GM19043 (cell line): ENCODE measurements at regions not wholly inside any gene's neighbourhood (a gene's known extent, or its start where the extent isn't known, plus 50 kb on each side); places are given as distances from the start of the nearest gene placed in this dataset.

Source experiments
- ATAC-seq: cut with Tn5 transposase; IDR thresholded peaks from one replicate; pipeline ENCODE4 v1.9.1; 2021; ENCODE audit warnings: low read depth; ENCODE audit not compliant: unreplicated experiment

DNA sequence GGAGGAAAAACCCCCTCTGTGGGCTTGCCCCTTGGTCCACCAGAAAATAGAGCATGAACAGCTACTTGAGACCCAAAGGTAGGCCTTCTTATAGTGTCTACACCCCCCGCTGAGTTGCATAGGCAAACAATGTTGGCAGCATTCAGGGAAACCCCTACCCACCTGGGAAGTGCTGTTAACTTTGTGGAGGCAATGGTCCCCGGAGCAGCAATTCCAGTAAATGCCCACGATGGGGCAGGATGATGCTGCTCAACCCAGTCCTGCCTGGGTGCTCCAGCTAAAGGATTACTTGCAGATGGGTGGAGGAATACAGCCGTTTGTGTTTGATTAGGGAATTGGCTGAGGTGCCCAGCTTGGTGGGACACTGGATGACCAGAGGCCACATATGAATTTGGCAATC is 381.3 kb upstream of the ANO5 start:
- ATAC-seq = no peak

DNA sequence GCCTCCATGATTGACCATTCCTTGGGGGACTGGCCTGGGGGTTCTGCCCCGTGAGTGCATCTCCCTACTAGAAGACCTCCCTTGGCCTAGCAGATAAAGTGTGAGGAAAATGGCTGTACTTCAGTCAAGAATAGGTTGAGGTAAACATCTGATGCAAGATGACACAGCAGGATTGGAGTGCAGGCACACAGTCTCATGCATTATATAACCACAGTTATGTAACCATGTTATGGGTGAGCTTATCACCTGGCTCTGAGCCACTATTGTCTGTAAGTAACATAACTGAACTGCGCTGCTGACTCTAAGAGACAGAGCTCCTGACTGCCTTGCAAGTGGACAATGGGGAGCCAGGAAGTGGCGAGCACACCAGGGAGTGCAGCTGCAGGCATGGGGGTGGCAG is 378.7 kb upstream of the ANO5 start:
- no peak for ATAC-seq

DNA sequence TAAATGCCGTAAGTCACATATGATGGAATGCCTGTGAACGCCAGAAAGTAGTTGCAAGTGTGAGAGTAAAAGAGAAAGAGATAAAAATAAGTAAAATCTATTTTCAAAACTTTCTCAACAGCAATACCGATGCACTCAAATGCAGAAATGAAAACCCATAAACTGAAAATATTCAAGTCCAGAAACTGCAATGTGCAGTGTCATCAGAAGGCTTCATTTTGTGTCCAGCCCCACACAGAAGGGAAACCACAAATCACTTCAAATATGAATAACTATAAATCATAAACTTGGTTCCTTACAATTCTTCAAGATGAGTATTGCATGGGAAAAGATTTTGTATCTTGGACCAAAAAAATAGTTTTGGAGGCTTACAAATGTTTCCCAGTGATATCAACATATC is 375.2 kb upstream of the ANO5 start:
- no peak for ATAC-seq

DNA sequence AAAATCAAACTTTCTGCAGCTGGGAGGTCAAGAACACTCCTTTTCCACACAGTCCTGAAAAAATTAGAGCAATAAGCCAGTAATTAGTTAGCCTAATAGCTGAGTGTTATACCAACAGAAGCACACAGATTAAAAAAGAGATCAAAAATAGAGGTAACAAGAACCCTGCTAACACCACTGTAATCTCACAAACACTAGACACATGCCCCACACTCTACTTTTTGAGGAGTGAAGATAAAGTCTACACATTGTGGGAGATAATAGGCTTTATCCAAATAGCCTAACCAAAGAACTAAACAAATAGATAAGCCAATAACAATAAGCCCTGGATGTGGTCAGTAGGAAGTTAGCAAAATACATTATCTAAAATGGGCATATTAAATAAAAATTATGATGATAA is 372.7 kb upstream of the ANO5 start:
- no peak for ATAC-seq

DNA sequence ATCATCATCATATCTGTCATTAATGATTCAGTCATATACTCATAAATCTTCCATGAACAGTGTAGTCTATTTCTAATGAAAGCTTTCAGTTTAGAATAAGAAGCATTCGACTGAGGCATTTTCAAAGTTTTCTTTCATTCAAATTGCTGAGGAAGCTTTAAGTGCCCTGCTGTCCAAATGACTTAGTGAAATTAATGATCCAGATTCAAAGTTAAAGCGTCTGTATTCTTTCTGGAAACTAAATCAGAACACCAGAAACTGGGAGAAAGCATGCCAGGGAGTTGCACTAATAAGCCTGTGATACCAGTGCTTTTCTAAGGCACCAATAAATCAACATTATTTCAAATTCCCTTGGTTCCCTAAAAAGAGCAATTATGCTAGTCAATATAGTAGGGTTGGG is 367.8 kb upstream of the ANO5 start:
- ATAC-seq = no peak

DNA sequence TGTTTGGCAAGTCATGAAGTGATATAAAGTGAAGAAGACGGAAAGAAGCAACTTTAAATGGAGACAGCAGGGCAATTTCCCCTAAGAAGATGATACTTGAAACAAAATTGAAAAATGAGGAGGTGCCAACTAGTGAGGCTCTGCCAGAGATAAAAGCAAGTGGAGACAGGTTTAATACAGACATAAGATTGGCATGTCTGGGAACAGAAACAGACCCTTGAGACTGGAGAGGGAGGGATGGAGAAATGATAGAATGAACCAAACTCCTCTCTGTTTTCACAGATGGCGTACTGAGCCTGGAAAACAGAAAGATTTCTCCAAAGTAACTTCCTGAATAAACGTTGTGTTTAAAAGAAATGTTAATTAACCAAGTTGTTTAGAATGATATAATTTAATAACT is 354.5 kb upstream of the ANO5 start:
- no peak for ATAC-seq

DNA sequence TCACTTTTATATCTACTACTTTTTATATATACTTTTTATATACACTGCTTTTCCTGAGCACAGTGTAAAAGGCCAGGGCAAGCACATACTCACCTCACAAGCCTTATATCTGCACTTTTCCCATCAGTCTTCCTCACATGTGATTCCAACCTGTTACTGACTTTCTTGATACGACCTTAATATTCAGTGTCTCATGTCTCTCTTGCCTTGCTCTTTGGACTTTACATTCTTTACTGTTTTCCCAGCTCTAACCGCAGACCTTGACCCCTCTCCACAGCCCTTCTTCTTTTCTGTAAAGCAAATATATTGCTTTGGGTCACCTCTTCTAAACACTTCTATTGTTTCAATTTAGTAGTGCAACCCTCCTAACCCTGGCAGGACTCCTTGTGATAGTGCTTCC is 353.1 kb upstream of the ANO5 start:
- no peak for ATAC-seq

DNA sequence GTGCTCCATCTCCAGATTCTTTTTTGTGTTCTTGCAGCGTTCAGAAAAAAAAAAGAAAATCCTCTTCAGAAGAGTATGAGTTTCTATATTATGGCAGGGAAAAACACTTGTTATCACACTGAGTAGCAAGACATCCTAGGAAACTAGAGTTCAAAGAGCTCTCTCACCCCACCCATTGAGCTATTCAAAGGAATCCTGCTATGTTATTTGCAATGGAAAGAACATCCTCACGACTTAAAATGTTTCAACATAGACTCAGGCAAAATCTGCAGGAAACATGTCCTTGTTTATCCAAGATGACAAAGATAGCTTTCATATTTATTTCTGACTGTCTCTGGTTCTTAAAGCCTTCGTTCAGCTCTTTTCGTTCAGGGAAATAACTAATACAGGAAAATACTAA is 331.6 kb upstream of the ANO5 start:
- no peak for ATAC-seq

DNA sequence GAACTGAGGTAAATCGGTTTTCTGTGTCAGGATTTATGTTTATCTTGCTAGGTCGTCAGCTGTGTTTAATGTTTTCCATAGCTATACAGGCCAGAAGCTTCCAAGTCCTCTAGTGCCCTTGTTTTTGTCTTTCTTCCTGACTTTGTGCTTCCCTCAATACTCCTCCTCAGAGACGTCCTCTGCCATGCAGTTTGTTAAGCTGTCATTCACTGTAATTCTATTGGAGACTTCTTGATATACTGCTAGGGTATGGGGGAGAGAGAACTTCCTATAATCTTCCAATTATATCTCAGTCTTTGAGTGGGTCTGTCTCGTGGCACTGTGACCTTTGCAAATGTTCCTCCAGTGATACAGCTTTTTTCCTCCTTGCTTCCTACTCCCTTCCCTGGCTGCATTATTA is 327.3 kb upstream of the ANO5 start:
- no peak for ATAC-seq

DNA sequence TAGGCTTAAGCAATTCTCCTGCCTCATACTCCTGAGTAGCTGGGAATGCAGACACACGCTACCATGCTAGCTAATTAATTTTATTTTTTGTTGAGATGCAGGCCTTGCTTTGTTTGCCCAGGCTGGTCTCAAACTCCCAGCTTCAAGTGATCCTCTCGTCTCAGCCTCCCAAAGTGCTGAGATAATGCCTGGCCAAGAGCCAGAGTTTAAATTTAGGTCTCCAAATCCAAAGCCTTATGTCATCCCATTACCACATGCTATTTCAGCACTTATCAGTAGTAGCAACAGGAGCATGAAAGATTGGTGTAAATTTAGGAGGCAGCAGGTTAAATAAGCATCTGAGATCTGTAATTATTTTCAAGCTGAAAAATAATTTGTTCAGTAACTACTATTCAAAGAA is 326.1 kb upstream of the ANO5 start:
- ATAC-seq = no peak

DNA sequence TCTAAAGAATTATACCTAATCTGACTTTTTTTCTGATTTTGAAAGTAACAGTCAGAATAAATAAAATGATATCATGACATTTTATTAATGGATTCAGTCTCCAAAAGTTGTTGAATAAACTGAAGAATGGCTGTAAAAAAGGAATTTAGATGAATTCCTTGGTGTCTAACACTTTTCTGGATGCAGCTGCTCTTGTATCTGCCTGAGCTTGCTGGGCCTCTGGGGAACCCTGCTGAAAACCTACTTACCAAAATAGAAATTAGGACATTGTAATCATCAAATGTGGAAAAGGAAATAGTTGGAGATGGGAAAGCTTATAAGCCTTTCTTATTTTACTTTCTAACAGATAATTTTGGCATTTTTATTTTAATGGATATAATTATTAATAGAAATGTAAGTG is 315.7 kb upstream of the ANO5 start:
- ATAC-seq = no peak

DNA sequence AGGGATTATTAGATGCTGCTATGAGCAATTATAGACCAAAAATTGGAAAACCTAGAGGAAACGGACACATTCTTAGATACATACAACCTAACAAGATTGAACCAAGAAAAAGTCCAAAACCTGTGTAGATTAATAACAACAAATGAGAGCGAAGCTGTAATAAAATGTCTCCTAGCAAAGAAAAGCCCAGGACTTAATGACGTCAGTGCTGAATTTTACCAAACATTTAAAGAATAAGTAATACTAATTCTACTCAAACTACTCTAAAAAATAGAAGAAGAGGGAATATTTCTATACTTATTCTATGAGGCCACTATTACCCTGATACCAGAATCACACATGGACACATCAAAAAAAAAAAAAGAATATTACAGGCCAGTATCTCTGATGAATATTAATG is 309.5 kb upstream of the ANO5 start:
- no peak for ATAC-seq

DNA sequence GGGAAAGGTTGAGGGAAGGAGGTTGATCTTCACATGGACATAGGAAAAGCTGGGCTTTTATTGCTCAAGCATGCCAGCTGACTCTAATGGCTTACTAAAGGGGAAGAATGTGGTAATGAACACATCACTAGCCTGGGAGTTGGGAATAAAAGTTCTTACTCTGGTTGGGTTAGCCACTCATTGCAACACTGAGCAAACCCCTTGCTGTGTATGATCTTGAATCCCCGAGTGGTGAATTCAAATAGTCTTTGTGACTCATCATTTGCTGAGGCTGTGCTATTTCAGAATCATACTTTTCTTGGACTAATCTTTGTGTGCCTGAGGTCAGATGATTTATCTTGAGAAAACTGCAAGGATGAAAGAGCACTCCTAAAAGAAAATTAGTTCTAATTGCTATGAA is 304.1 kb upstream of the ANO5 start:
- no peak for ATAC-seq

DNA sequence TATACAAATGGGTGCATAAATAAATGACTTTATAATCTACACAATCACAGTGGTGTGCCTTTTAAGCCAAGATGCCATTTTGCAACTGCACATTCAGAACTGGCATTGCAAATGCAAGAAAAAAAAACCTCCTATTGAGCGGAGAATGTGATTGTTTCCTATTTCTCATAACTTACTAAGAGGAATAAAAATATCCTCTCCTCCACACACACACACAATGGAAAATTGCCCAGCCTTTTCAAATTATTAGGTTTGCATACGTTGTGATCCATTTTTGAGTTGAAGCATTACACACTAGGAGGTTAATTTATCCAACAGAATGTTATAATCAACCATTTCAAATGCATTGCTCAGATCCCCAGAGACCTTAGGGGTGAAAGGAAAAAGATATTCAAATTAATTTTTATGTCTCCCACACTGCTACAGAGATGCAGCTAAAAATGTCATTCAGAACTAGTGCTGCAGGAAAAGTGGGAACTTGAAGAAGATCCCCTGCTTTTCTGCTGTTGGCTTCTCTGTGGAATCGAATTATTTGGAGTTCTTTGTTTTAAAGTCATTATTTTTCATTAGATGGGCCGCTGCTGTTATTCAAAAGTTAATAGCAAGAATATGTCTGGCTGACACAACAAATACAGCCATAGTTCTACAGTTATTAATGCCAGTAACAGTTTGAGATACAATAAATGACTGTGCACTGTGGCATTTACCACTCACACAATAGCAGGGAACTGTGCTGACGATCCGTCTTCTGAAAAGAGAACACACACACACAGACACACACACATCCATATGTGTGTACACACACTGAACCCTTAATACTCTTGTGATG is 299.9 kb upstream of the ANO5 start:
- ATAC-seq = no peak

DNA sequence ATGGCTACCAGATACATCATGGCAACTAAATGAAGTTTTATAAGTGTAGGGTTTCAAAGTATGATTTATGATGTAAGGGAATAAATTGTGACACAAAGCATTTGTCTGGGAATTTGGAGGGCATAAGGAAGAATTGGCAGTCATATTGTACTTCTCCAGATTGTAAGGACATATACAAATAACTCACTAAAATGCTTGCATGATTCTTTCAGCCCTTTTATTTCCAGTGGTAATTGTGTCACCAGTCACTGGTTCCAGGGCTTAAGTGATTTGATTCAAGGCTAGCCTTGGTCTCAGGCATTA is 299.4 kb upstream of the ANO5 start:
- ATAC-seq = no peak

DNA sequence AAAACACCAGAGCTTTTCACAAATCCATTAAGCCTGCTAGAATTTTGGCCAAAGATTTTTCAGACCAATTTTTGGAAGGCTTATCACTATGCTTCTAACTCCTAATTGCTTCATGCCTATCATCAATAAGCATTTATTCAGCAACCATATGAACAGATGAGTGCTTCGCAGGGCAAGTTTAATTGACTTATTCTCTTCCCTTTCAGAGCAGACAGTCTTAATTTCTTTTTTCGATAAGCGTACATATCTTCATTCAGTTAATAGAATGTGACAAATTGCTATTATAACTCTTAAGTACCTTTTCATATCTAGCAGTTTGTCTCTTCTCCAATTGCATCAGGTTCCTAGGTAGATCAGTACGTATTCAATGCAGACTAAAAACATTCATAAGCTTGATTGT is 298.4 kb upstream of the ANO5 start:
- no peak for ATAC-seq

DNA sequence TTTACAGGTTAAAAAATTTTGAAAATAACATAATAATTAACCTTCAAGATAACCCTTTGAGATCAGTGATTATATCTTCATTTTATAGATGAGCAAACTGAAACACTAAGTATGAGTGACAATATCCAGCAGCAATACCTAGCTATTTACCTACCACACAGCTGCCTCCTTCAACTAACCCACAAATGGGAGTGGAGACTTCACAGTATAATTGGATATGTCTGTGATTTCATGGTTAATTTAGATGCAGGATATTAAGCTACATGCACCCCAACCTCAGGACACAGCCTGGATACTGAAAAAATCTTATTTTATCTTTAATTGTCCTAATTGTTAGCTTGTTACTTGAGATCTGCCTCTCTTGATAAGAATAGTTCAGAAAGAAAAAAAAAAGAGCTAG is 297.2 kb upstream of the ANO5 start:
- no peak for ATAC-seq

DNA sequence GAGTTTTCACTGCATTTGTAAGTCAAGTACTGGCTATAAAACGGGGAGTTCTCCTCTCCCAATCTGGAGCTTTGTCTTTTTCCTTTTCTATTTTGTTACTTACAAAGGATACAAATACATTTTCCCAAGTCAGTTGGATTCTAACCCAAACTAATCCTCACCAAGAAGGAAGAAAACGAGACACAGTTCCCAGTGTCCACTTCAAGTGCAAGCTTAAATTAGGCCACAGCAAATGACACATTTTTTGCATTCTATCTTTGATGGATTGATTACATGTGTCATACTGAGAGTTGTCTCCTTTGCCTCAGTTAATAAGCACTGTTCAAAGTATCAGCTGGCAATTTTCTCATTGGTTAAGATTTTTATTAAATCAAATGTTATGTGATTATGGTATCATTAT is 296.7 kb upstream of the ANO5 start:
- ATAC-seq = no peak

DNA sequence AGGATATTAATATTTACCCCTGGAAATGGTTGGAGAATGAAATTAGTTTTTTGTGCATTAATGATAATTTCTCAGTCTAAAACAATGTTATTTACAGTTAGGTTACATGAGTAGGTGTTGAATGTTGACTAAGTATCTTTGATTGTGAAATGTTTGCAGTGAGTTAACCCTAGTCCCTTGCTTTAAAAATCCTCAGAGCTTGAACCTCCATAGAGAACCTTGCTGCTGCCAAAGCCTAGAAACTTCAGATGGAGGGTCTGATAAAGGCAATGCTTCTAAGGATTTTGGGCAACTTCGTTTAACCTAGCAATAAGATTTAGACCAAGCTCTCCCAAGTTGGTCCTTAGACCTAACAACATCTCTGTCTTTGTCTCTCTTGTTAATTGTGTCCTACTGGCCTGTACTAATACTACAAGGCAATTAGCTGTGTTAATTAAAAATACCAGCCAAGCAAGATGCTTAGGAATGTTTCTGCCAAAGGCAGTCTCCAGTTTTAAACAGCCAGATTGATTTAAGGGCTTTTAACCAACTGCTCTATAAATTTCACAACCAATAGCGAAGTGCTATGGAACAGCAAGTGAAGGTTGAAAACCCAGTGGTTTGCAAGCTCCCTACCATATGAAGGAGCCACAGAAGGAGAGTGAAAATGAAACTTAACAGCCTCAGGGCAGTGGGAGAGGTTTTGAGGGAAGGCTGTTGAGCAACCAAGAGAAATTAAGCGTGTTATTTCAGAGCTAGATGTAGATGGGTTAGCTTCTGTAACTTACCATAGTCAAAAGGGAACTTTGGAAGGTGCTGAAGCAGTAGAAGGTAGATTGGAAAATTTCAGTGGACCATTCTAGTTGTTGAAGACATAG is 295.9 kb upstream of the ANO5 start:
- ATAC-seq = no peak

DNA sequence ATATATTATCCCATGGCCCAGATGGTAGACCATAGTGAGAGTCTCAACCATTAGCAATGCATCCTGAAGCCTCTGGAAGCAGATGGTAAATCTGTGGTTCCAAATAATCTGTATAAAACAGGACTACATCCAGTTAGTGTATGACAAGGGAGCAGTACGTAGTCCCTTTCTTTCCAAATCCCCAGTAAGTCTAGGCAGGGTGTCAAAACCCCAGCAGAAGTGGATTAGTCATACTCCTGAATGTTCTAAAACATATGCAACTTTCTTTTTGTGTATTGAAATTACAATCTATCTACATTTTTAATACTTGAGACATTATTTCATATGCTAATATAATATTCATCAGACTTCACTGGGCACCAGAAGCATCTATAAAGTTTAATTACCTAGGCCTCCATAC is 295.1 kb upstream of the ANO5 start:
- no peak for ATAC-seq

DNA sequence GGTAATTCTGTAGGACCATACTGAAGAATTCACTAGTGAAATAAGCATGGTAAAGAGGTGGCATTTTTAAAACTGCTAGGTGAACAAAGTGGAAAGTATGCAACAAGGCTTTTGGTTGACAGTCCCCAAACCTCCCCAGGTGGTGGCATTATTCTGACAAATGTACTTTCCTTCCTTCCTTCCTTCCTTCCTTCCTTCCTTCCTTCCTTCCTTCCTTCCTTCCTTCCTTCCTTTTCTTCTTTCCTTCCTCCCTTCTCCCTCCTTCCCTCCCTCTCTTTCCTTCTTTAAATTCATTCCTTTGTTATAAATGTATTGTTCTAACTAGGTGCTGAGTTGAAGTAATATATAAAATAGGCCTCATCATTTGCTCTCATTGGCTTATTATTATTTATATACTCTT is 284.7 kb upstream of the ANO5 start:
- ATAC-seq = no peak

DNA sequence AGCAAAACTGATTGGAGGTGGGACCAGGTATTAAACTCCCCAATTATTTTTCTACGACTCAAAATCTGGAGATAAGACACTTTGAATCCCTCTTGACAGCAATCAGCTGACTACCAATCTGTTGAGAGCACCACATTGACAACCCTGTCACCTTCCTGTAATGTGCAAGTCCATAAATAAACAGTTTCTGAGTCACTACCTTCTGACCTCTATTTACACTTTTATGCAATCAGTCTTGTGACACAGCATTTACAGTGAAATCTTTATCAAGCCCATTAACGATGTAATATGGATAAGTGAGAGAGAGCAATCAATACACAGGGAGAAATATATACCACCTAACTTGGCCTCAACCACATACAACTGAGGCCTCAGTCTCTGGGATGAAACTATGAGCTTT is 283.7 kb upstream of the ANO5 start:
- no peak for ATAC-seq
